ENCODE measurements at regions not wholly inside any gene's neighbourhood (a gene's known extent, or its start where the extent isn't known, plus 50 kb on each side); places are given as distances from the start of the nearest gene placed in this dataset.
"Not testable (repeated sequence)": the region's sequence is repeated elsewhere in the genome, so short reads cannot be mapped to it uniquely, and the experiment has no call there.

DNA sequence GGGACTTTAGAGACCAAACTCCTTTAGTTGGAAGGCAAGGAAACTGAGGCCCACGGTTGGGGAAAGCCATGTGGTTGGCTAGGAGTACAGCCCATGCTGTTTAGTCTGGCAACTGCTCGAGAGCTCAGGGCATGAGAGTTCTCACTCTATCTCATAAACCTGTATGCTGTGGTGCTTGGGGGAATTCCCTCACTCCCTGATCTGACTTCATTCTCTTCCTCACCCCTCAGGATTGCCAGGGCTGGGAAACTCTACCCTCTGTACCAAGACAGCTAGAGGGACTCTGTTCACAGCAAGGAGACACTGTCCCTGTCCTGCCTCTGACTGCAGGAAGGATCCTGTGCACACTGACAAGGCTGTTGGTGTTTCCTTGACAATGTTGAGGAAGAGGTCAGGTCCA lies 230.2 kb downstream of the ZNF621 start:
- ATAC-seq, result peak in 1 of 2 donors; percentile 48

DNA sequence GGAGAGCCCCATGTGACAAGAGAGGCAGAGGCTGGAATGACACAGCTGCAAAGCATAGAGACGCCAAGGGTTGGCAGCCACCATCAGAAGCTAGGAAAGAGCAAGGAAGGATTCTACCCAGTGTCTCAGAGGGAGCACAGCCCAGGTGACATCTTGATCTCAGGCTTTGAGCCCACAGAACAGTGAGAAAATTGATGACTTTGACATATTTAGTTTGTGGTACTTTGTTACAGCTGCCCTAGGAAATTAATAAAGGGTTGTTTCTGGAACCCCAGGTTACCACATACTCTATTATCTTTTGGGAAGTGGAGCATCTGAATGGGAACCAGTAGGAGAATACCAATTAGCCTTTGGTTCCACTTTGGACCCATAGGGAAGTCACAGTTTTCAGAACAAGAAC lies 231.7 kb downstream of the ZNF621 start:
- ATAC-seq, result no peak

DNA sequence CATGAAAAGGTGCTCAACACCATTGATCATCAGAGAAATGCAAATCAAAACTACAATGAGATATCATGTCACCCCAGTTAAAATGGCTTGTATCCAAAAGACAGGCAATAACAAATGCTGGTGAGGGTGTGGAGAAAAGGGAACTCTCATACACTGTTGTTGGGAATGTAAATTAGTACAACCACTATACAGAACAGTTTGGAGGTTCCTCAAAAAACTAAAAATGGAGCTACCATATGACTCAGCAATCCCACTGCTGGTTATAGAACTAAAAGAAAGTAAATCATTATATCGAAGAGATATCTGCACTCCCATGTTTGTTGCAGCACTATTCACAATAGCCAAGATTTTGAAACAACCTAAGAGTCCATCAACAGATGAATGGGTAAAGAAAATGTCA lies 238.0 kb downstream of the ZNF621 start:
- ATAC-seq, result not testable (repeated sequence)

DNA sequence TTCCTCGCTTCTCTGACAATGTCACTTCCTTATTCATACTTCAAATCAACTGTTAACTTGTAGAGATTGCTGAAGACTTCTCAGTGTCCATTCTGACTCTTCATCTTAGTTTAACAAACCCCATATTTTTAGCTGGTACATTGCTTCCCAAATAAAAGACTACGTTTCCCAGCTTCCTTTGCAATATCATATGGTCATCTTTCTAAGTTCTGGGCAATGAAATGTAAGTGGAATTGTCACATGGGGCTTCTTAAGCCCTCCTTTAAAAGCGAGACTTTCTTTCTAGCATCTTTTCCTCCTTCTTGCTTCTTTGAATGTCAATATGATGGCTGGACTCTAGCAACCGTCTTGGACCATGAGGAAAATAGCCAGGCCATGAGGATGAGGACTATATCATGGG lies 239.0 kb downstream of the ZNF621 start:
- no peak for ATAC-seq

DNA sequence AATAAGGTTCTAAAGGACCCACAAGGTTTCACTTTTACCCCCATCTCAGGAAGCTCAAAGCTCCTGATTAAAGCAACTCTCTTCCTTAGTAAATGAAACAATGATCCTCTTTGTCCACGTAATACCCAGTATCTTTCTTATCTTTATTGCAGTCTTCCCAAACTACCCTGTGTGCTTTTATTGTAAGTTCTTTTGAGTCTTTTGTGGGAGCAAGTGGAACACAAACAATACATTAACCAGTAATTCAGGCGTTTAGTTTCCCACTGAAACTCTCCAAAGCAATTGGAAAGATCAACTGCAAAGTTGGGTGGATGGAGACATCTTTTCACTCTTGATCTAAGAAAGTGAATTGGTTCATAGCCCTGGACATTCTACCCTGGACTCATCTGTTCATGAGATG lies 240.0 kb downstream of the ZNF621 start:
- ATAC-seq, result no peak

DNA sequence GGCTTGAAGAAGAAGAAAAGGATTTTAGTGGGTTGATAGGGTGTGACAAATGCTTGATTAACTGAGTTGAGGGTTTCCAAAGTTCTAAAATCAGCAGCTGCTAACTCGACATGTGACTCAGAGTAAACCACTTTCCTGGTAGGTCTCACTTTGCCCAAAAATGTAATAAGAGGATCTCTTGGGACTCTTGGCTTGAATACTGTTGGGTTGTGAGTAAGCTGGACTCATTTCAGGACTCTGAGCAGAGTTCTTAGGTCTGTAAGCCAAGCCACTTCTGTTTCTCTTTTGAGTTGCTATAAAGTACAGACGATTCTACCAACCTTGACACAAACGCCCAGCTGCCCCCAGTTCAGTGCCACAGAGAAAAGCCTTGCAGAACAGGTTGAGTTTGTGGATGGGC lies 241.1 kb downstream of the ZNF621 start:
- ATAC-seq, result peak; percentile 38 to 51

DNA sequence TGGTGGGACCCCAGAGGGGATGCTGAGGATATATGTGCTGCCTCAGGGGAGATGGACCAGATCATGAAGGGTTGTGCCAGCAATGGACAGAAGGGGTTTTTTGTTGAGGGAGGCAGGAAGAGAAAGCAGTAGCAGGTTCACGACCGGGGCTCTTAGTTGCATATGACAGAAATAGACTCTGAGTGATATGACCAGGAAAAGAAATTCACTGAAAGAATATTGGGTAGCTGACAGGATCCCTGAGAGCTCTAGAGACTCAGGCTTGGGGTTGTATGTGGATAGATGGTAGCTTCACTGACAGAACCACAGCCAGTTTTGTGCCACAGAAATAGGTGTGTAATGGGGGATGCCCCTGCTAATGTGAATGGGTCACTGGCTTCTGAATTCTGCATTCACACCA lies 241.6 kb downstream of the ZNF621 start:
- ATAC-seq, result peak in 1 of 2 donors; percentile 12

DNA sequence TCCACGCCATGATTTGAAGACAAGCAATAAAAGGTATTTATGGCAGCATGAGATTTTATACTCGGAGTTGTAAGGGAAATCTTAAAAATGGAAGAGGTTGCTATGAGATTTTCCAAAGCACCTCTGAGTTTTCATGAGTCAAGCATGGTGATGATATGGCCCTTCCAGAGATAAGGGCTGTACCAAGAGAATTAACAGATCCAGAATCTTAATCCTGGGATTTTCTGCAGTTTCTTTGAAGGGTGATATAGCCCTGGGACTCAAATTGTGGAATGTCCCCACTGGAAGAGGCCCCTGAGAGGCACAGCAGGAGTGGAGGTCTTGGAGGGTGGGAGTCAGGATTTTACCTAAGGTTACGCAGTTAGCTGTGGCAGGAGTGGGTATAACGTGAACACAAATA lies 243.3 kb downstream of the ZNF621 start:
- no peak for ATAC-seq

DNA sequence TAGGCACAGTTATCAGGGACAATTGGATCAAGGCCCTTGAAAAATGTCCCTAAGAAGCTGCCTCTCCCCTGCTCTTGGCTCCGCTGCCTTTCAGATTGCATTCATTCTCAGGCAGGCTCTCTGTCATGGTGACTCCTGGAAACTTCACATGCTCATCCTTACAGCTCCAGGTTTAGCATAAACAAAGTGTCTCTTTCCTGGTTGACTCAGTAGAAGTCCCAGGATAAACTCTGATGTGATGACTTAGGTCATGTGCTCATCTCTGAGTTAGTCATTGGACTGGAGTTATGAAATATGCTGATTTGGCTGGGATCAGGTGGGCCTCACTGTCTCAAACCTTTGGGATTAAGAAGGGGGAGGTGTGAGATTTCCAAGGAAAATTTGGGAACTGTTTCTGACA lies 243.8 kb downstream of the ZNF621 start:
- no peak for ATAC-seq

DNA sequence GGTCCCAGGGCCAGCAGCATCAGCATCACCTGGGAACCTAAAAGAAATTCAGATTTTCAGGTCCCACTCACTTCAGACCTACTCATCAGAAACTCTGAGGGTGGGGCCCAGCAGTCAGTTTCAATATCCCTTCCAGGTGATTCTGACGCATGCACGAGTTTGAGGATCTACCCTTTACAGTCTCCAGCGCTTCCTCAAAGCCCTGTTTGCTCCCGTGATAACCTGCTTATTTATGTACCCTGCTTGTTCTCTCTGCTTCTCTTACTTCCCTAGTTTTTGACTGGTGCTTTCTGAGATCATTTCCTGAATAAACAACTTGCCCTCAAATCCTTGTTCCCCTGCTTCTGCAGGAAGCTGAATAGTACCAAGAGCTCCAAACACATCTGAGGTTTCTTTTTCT lies 245.3 kb downstream of the ZNF621 start:
- ATAC-seq, result no peak

DNA sequence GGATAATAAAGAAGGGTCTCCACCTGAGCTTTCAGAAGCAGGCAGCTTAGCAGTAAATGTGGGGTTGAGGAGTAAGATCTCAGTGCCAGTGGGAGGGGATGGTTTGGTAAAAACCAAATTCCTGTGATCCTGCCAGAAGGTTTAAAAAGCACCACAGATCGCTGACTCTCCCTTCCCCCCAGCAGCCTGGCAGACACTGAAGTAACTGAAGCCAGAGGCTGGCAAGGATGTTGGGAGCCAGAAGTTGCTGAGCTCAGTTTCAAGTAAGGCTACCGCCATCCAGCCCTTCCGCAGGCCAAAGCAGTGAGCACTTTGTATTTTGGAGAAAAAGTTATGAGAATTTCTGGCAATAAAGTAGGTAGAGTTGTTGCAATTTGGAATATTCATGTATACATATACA lies 246.4 kb downstream of the ZNF621 start:
- no peak for ATAC-seq

DNA sequence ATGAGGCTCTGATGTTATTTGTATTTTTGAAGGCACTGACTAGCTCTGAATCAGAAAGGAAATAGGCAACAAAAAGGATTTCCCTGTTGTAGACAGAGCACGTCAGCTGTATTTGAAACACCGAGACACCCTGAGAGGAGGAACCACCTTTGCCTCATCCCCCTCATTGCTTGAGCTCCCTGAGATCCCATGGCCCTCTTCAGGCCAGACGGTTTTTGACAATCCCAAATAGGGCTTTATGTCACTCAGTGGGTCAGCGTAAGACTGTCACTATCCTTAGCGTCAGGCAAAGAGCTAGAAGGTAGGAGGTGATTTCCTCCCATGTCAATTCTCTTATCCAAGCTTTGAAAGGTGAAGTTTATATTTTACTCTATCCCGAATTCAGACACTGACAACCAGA lies 254.3 kb downstream of the ZNF621 start:
- no peak for ATAC-seq

DNA sequence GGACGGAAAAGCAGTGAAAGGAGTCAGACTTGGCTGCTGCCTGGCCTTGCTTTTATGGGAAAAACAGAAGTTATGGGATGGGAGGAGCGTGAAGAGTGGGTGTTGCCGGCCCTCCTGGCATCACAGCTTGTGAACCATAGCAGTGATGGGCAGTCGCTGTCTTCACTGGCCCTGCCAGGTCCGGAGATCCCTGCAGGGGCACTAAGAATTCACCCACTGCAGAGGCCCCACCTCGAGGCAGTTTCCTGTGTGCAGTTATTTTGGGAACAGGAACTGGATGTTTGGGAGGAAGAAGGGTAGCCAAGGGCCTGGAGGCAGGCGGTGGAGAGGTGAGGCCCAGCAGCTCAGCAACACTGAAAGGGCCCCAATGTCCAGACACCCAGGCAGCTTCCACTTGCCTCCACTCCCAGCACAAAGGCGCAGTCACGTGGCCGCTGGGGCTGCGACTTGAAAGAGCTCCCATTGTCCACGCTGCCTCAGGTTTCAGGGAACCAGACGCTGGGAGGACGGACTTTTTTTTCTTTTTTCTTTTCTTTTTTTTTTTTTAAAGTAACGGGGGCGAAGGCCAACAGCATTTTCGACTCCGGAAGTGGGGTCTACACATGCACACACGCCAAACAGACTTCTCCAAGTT lies 255.6 kb downstream of the ZNF621 start:
- no peak for ATAC-seq

DNA sequence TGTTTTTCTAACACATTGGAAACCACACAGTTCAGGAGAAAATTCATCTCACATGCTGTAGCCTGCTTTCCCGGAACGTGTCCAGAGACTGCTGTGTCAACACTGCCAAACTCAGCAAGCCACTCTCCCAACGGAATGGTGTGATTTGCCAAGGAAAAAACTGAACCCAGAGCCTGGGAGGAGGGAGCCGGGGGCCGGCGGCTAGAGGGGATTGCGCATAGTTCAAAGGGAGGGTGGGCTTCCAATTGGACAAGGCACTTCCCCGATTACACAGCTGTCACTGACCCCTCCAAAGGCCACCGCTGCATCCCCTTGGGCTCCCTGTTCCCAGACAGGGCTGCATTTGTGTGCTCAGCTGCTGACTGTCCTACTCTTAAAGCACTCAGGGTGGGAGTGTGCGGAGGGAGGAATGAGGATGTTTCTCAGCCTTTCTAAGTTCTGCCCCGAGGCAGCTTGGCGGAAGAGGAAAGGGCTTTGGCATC lies 256.2 kb downstream of the ZNF621 start:
- no peak for ATAC-seq

DNA sequence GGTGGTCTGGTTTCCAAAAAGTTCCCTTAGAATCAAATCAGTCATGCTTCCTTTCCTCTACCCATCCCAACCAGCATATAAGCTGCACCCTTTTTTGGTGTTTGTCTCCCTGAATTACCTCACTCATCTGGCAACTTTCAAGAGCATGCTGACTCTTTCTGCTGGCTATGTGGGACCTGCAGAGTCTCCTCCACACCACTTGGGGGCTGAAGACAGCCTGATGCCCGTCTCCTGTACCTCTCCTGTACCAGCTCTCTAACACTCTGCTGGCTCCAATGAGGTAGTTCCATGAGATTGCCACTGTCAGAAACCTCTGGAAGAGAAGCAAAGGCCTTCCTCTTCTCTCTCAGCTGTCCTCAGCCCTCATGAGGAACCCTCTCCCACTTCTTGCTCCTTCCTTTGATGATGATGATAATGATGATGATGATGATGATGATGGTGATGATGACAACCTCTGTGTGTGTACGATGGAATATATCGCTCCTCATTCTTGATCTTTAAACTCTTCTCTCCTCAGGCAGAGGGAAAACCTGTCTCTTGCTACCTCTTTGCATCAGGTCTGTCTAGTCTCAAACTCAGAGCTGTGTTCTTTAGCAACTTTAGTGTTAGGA lies 257.5 kb downstream of the ZNF621 start:
- no peak for ATAC-seq

DNA sequence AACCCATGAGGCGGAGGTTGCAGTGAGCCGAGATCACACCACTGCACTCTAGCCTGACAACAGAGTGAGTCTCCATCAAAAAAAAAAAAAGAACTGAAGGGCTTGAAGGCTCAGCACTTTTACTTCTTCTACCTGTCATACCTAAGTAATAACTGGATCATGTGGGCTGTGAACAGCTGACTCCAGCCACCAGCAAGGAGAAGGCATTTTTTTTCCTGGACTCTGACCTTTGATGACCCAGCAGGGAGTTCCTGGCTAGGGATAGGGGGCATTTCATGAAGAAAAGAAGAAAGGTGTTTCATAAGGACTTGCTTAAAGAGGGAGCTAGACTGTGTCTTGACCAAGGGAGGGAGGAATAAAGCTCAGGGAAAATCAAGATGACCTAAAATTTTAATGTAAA lies 266.0 kb downstream of the ZNF621 start:
- ATAC-seq, result no peak

DNA sequence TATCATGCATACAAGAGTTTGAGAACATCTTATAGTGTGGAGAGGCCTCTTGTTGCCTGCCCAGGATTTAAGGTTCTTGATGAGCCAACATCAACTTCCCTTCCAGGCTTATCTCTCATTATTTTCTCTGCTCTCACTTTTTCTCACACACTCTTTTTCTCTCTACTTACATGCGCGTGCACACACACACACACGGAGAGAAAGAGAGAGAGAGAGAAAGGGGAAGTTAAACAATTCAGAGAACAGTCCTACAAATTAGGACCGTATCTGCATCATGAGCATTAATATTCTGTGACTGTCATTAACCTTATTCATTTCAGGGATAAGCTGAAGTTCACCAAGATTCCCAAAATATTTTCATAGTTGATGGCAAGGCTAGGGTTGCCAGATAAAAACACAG lies 269.0 kb downstream of the ZNF621 start:
- no peak for ATAC-seq

DNA sequence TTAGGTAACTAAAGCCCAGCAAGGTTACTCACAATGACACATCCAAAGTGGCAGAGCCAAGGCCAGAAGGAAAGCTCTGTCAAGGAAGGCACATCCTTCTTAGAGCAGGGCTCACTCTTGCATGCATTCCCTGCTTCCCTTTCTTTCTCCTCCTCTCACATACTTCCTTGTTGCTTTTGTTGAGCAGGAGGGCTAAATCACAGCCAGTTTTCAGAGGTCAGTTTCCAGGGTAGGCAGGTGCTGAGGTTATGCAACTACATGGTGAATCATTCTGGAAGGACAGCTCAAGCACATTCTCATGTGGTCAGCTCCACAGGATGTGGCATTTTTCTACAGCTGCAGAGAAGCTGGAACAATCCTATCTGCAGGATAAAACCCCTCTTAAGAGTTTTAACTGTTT lies 275.6 kb downstream of the ZNF621 start:
- no peak for ATAC-seq

DNA sequence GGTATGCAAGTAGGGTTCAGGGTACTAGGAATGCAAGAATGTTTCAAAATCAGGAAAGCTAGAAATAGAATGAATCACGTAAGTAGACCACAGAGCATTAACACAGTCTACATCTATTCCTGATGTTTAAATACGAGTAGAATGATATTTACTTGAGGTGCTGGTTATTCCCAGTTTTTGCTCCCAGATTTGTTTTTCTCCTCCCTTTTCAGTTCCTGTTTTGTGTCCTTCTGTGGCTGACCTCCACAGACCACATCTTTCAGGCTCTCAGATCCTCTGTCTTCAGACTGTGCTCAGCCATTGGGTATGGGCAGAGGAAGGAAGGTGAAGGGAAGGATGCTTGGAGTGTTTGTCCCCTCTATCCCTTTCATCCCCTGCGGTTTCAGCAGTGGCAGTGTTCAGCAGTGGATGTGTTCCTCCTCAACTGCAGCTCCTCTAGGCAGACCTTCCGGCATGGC lies 276.6 kb downstream of the ZNF621 start:
- no peak for ATAC-seq

DNA sequence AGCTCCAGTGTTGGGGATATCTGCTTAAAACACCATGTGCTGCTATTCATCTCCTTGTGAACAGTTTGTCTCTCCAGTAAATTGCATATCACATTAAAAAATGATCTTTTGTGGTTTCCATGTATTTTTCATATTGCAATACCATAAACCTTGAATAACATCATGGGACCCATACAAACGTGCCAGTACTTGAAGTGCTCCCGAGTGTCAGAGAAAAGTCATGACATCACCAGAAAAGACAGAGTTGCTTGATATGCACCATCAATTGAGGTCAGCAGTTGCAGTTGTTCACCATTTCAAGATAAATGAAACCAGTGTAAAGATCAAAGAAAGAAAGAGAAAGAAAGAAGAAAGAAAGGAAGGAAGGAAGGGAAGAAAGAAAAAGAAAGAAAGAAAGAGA lies 278.6 kb downstream of the ZNF621 start:
- ATAC-seq, result no peak

DNA sequence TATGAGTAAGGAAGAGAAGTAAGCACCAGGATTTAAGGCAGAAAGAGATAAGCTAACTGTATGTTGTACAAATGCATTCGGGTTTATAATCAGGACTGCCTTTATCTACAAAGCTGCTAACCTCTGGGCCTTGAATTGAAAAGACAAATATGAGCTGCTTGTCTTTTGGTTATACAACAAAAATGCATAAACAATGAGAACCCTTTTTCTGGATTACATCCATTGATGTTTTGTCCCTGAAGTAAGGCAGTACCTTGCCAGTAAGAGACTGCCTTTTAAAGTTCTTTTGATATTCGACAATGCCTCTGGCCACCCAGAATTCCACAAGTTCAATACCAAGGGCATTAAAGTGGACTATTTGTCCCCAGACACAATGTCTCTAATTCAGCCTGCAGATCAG lies 280.7 kb downstream of the ZNF621 start:
- no peak for ATAC-seq

DNA sequence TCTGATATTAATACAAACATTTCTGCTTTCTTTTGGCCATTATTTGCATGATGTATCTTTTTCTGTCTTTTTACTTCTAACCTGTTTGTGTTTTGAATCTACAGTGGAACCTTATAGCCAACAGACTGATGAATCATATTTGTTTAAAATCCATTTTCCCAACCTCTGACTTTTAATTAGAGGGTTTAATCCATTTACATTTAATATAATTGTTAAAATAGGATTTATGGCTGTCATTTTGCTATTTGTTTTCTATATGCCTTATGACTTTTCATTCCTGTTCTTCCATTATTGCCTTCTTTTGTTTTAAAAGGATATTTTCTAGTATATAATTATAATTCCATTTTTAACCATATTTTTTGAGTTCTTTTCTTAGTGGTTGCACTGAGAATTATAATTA lies 286.1 kb downstream of the ZNF621 start:
- ATAC-seq, result no peak

DNA sequence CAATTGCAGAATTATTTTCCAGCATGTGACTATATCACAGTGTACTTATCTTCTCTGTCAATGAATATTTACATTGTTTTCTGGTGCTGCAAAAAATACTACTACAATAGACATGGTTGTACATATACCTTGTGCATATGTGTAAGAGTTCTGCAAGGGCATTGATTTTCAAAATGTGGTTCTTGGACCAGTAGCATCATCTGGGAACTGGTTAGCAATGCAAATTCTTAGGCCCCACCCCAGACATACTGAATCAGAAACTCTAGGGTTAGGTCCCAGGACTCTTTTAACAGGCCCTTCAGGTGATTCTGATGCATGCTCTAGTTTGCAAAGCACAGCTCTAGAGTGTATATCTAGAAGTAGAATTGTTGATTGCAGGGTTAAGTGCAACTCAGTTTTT lies 292.3 kb downstream of the ZNF621 start:
- no peak for ATAC-seq

DNA sequence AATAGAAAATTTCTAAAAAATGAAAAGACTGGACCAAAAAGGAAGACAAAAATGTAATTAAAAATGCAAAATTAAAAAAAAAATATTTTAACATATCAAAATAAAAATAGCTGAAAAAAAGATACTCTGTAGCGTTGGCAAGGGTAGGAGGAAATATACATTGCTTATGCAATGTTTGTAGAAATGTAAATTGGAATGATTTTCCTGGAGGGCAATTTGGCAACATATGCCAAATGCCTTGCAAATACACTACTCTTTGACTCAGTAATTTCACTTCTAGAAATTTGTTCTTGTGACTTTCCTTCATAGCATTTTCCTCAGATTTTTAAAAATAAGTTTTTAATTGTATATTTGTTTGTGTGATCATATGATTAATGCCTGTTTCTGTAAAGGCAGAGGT lies 296.6 kb downstream of the ZNF621 start:
- no peak for ATAC-seq

DNA sequence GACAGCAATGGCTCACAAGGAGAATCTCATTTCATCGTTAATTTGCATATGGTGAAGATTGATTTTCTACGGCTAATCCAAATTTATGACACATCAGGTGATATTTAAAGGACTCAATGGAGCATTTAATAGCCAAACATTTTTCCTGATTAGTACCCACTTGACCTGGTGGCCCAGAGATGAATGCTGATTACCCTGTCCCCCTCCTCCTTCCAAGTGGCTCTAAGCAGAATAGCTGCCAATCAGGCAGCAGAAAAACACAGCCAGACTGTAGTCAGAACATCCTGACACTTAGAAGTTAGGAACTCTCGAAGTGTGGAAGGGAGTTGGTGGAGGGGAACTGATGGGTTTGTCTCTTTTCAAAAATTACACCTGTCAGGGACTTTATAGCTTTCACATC lies 302.5 kb downstream of the ZNF621 start:
- no peak for ATAC-seq
